Brain microvascular endothelial cell (primary cell): ENCODE measurements at regions not wholly inside any gene's neighbourhood (a gene's known extent, or its start where the extent isn't known, plus 50 kb on each side); places are given as distances from the start of the nearest gene placed in this dataset.

ENCODE experiments used
- DNase-seq: peaks from one replicate; pipeline ENCODE4 v3.0.0-alpha.2; 2020
- H3K27ac ChIP-seq: fragments of 250-450 bp; sonication (Bioruptor Pico); 2 replicates; pipeline ENCODE4 v1.5.1; 2020; ENCODE audit warnings: mild to moderate bottlenecking, moderate library complexity
- H3K27me3 ChIP-seq: fragments of 250-450 bp; sonication (Bioruptor Pico); replicated peaks from 2 replicates; pipeline ENCODE4 v1.5.1; 2020; ENCODE audit warnings: mild to moderate bottlenecking
- H3K36me3 ChIP-seq: fragments of 250-450 bp; sonication (Bioruptor Pico); replicated peaks from 2 replicates; pipeline ENCODE4 v1.5.1; 2020; ENCODE audit warnings: mild to moderate bottlenecking
- H3K4me3 ChIP-seq: 2 replicates; pipeline ENCODE4 v1.5.1; 2011; ENCODE audit warnings: low read depth, mild to moderate bottlenecking, control low read depth, low read length, moderate library complexity
- in situ Hi-C: cut with HindIII; loops from 2 replicates; pipeline ENCODE4 v1.10.0; 2017; ENCODE audit warnings: low sequenced_read_pairs, low pct_ligation_motif_present
- TF ChIP-seq, protein P1 (sequence below): IDR thresholded peaks from 2 replicates; pipeline ENCODE4 v1.5.1; 2011; ENCODE audit warnings: low read depth, mild to moderate bottlenecking, moderate library complexity, low read length, control low read depth, inconsistent platforms; ENCODE audit errors: missing control alignments

DNA sequence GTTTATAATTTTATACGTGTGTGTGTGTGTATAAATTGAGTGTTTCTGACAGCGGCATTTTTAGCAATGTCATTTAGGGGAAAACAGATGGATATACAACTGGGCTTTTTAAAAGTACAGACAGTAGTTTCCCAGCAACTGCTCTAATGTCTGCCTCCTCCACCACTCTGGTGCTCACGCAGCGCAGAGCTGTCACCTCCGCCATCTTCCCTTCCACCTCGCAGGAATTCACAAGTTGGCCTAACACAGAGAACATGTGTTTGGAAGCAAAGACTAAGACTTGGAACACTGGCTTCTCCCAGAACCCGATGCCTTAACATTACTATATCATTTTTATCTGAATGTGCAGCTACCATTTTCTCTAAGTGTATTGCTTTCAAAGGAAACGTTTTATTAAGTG, 158.3 kb upstream of the FSTL5 start:
- Histone ChIP-seq H3K27ac (no peak overlapping the region), H3K36me3 (no peaks in the 10 kb centered on the region), H3K27me3 (no peaks in the 10 kb centered on the region), H3K4me3 (no peak overlapping the region)
- in situ Hi-C loops: no loop called here
- TF ChIP-seq, protein P1, sequence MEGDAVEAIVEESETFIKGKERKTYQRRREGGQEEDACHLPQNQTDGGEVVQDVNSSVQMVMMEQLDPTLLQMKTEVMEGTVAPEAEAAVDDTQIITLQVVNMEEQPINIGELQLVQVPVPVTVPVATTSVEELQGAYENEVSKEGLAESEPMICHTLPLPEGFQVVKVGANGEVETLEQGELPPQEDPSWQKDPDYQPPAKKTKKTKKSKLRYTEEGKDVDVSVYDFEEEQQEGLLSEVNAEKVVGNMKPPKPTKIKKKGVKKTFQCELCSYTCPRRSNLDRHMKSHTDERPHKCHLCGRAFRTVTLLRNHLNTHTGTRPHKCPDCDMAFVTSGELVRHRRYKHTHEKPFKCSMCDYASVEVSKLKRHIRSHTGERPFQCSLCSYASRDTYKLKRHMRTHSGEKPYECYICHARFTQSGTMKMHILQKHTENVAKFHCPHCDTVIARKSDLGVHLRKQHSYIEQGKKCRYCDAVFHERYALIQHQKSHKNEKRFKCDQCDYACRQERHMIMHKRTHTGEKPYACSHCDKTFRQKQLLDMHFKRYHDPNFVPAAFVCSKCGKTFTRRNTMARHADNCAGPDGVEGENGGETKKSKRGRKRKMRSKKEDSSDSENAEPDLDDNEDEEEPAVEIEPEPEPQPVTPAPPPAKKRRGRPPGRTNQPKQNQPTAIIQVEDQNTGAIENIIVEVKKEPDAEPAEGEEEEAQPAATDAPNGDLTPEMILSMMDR: no peak
- no peak for DNase-seq

DNA sequence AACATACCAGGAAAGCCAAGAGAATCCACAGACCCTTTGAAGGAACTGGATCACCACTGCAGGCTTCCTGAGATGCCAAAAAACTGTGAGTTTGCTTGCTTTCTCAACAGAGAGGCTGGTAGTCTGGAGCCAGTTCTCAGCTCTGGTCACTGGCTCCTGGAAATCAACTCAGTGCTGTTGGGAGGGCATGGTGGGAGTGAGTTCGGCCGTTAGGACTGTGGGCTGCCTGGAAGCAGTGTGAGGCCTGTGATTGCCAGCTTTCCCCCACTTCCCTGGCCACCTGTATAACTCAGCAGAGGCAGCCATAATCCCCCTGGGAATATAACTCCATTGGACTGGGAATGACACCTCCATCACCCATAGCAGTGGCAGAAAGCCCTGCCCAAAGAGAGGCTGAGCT, 122.0 kb upstream of the FSTL5 start:
- H3K27me3 ChIP-seq: no peaks in the 10 kb centered on the region
- no peak for DNase-seq
- TF ChIP-seq, protein P1: no peak
- no peak overlapping the region for H3K4me3 ChIP-seq
- no peaks in the 10 kb centered on the region for H3K36me3 ChIP-seq
- in situ Hi-C loops: no loop called here
- no peak overlapping the region for H3K27ac ChIP-seq

- in situ Hi-C loops: no loop called here
- H3K4me3 ChIP-seq: no peak overlapping the region
- no peak for DNase-seq
- no peaks in the 10 kb centered on the region for H3K36me3 ChIP-seq
- no peak overlapping the region for H3K27ac ChIP-seq
- H3K27me3 ChIP-seq: no peaks in the 10 kb centered on the region
- TF ChIP-seq, protein P1: no peak
These were observed 118.9 kb upstream of the FSTL5 start for GRCh38 chr4:162282684-162283083.

GRCh38 chr4:162274354-162274753, 110.6 kb upstream of the FSTL5 start:
- DNase-seq: no peak
- in situ Hi-C loops: no loop called here
- TF ChIP-seq, protein P1: no peak

DNA sequence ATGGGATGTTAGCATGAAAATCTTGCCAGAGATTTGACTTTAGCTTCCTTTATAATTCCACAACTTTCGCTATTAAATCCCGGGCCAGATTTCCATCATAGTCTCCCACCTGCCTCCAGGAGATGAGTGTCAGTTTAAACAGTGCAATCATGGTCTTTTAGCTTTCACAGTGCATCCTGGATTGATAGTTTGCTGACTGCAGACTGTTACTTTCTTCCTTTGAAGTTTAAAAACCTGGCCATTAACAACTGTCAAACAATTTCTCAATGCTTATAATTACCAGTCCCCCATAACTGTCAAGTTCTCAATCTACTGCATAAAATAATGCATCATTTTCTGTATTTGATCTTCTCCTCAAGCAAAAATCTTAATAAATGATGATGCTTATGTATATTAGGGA, 108.4 kb upstream of the FSTL5 start:
- no peaks in the 10 kb centered on the region for H3K36me3 ChIP-seq
- in situ Hi-C loops: no loop called here
- DNase-seq: no peak
- H3K27ac ChIP-seq: no peak overlapping the region
- H3K4me3 ChIP-seq: no peak overlapping the region
- H3K27me3 ChIP-seq: no peaks in the 10 kb centered on the region
- TF ChIP-seq, protein P1: no peak

More at GRCh38 chr4:162274354-162274753, 110.6 kb upstream of the FSTL5 start:
- no peaks in the 10 kb centered on the region for H3K36me3 ChIP-seq
- H3K4me3 ChIP-seq: no peak overlapping the region
- H3K27ac ChIP-seq: no peak overlapping the region
- H3K27me3 ChIP-seq: no peaks in the 10 kb centered on the region

DNA sequence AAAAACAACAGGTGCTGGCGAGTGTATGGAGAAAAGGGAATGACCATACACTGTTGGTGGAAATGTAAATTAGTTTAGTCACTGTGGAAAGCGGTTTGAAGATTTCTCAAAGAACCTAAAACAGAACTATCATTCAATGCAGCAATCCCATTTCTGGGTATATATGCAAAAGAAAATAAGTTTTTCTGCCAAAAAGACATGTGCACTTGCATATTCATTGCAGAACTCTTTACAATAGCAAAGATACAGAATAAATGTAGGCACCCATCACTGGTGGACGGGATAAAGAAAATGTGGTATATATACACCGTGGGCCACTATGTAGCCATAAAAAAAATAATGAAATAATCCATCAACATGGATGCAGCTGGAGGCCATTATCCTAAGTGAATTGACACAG, 105.1 kb upstream of the FSTL5 start:
- in situ Hi-C loops: no loop called here
- no peaks in the 10 kb centered on the region for H3K36me3 ChIP-seq
- TF ChIP-seq, protein P1: no peak
- DNase-seq: no peak
- no peak overlapping the region for H3K4me3 ChIP-seq
- no peak overlapping the region for H3K27ac ChIP-seq
- no peaks in the 10 kb centered on the region for H3K27me3 ChIP-seq
